Small intestine (tissue), 7 donors: ENCODE measurements at regions not wholly inside any gene's neighbourhood (a gene's known extent, or its start where the extent isn't known, plus 50 kb on each side); places are given as distances from the start of the nearest gene placed in this dataset.

Source experiments
- DNase-seq, 2 donors: peaks; one replicate each; pipeline versions ENCODE4 v3.0.0 to v3.0.0-alpha.2; 2013
- FAIRE-seq: peaks from 2 replicates; lab custom pipeline; 2012; peaks lifted over from hg19 to GRCh38; lab: Jason Lieb, UNC
- H3K27ac ChIP-seq, 3 donors: one replicate each; pipeline ENCODE4 v1.5.1; 2013; ENCODE audit warnings: low read length in 2 of 3, mild to moderate bottlenecking in 2 of 3, control low read depth in 1 of 3, inconsistent platforms in 1 of 3, low read depth in 1 of 3, moderate library complexity in 1 of 3
- H3K27me3 ChIP-seq, 3 donors: one replicate each; pipeline ENCODE4 v1.6.1; 2013; ENCODE audit warnings: low read length in 3 of 3, inconsistent platforms in 1 of 3; ENCODE audit not compliant: control insufficient read depth in 3 of 3, insufficient read depth in 3 of 3
- H3K36me3 ChIP-seq, 3 donors: one replicate each; pipeline ENCODE4 v1.6.1; 2013; ENCODE audit warnings: low read length in 3 of 3, inconsistent platforms in 1 of 3, low read depth in 1 of 3, mild to moderate bottlenecking in 1 of 3, moderate library complexity in 1 of 3; ENCODE audit not compliant: control insufficient read depth in 3 of 3, insufficient read depth in 2 of 3
- H3K4me1 ChIP-seq, 3 donors: one replicate each; pipeline ENCODE4 v1.6.1; 2013; ENCODE audit warnings: low read length in 2 of 3, inconsistent platforms in 1 of 3, low read depth in 1 of 3, mild to moderate bottlenecking in 1 of 3, moderate library complexity in 1 of 3; ENCODE audit not compliant: control insufficient read depth in 3 of 3, insufficient read depth in 2 of 3
- H3K4me3 ChIP-seq, 3 donors: one replicate each; pipeline ENCODE4 v1.5.1; 2013; ENCODE audit warnings: low read length in 3 of 3, control low read depth in 1 of 3, inconsistent platforms in 1 of 3, low read depth in 1 of 3, mild to moderate bottlenecking in 1 of 3, moderate library complexity in 1 of 3
- H3K9me3 ChIP-seq, 2 donors: one replicate each; pipeline ENCODE4 v1.6.1; 2013; ENCODE audit warnings: low read depth in 1 of 2, low read length in 1 of 2; ENCODE audit not compliant: control insufficient read depth in 2 of 2, insufficient read depth in 1 of 2
- WGBS, 3 donors: extraction: QIAGEN DNeasy Blood & Tissue Kit; methylation state at CpG; one replicate each; pipeline ENCODE4 v1.1.7; 2013; 5-methylcytosine and 5-hydroxymethylcytosine counted together
- donor health status: healthy with polysubstance abuse.
- donor health status: control.
- donor health status: control.
- donor health status: Bipolar disorder and iron deficiency.
- donor health status: healthy.

- Histone ChIP-seq H3K4me1 (no peaks in the 10 kb centered on the region), H3K9me3 (no peaks in the 10 kb centered on the region), H3K36me3 (no peaks in the 10 kb centered on the region), H3K4me3 (no peak overlapping the region), H3K27ac (no peak overlapping the region), H3K27me3 (no peaks in the 10 kb centered on the region)
- no peak for FAIRE-seq
- DNase-seq, result no peak
- WGBS, 3 donors, result 88 to 95% (median 95%) methylated on average over 7 of the region's 7 CpGs
These were observed 685.0 kb downstream of the CETN3 start for GRCh38 chr5:89724379-89725095.

GRCh38 chr5:89723907-89724306 is 685.6 kb downstream of the CETN3 start:
- Histone ChIP-seq H3K27ac (no peak overlapping the region), H3K4me3 (no peak overlapping the region), H3K27me3 (no peaks in the 10 kb centered on the region), H3K9me3 (no peaks in the 10 kb centered on the region), H3K4me1 (no peaks in the 10 kb centered on the region), H3K36me3 (no peaks in the 10 kb centered on the region)
- DNase-seq (no peak), FAIRE-seq (no peak)
- WGBS, 3 donors, result 66 to 76% (median 76%) methylated on average over 2 of the region's 2 CpGs

DNA sequence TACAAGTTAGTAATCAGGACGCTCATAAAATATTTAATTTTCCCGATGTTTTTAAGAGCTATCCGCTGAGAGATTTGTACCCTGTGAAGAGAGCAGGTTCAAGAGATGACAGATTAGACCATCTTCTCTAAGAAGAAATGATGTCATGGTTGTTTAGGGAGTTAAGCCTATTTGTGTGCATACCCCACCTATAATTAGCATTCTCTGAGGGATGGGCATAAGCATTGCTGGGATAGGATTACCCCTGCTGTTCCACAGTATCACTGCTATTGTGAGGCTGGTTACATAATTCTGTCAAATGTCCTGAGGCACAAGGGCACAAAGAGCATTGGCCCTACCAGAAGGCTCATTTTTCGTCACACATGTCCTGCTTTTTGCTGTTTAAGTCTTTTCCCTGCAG is 687.0 kb downstream of the CETN3 start:
- no peak for FAIRE-seq
- H3K9me3 ChIP-seq, result no peaks in the 10 kb centered on the region
- no peak overlapping the region for H3K27ac ChIP-seq
- DNase-seq, result no peak
- 51 to 77% (median 56%) methylated on average over 4 of the region's 4 CpGs for WGBS, 3 donors
- no peaks in the 10 kb centered on the region for H3K27me3 ChIP-seq
- no peaks in the 10 kb centered on the region for H3K36me3 ChIP-seq
- no peak overlapping the region for H3K4me3 ChIP-seq
- no peaks in the 10 kb centered on the region for H3K4me1 ChIP-seq

- H3K9me3 ChIP-seq, result no peaks in the 10 kb centered on the region
- DNase-seq (no peak), FAIRE-seq (no peak)
- no peaks in the 10 kb centered on the region for H3K27me3 ChIP-seq
- no peaks in the 10 kb centered on the region for H3K4me1 ChIP-seq
- no peak overlapping the region for H3K27ac ChIP-seq
- no peaks in the 10 kb centered on the region for H3K36me3 ChIP-seq
- H3K4me3 ChIP-seq, result no peak overlapping the region
These were observed 687.6 kb downstream of the CETN3 start for GRCh38 chr5:89721931-89722330.

GRCh38 chr5:89721353-89721752 is 688.2 kb downstream of the CETN3 start:
- Histone ChIP-seq H3K36me3 (no peaks in the 10 kb centered on the region), H3K4me1 (no peaks in the 10 kb centered on the region), H3K27me3 (no peaks in the 10 kb centered on the region), H3K4me3 (no peak overlapping the region), H3K27ac (no peak overlapping the region), H3K9me3 (no peaks in the 10 kb centered on the region)
- 87 to 97% (median 93%) methylated on average over 2 of the region's 2 CpGs for WGBS, 3 donors
- DNase-seq (no peak), FAIRE-seq (no peak)

- Histone ChIP-seq H3K36me3 (no peaks in the 10 kb centered on the region), H3K27me3 (no peaks in the 10 kb centered on the region), H3K9me3 (no peaks in the 10 kb centered on the region), H3K4me1 (no peaks in the 10 kb centered on the region), H3K4me3 (no peak overlapping the region), H3K27ac (no peak overlapping the region)
- 70 to 88% (median 71%) methylated on average over 3 of the region's 3 CpGs for WGBS, 3 donors
- FAIRE-seq, result no peak
- DNase-seq, result no peak
These were observed 697.3 kb downstream of the CETN3 start for GRCh38 chr5:89712134-89712700.

DNA sequence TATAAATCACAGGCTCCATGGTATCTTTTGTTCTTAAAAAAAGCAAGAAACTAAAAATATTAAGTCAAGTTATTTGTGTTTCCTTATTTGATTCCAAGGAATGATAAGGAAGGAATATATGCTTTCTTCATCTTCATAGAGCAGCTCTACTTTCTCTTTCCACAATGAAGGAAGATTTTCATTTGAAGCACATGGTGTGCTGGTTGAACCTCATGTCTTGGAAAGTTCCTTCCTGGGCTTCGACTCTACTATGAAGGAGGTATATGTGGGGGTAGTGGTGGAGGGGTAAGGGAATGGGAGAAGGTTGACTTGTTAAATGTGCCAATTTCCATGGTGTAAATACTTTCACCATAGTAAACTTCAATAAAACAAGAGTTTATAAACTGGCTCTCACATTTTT is 698.0 kb downstream of the CETN3 start:
- Histone ChIP-seq H3K9me3 (no peaks in the 10 kb centered on the region), H3K27me3 (no peaks in the 10 kb centered on the region), H3K4me3 (no peak overlapping the region), H3K27ac (no peak overlapping the region), H3K4me1 (no peaks in the 10 kb centered on the region), H3K36me3 (no peaks in the 10 kb centered on the region)
- DNase-seq, result no peak
- FAIRE-seq, result no peak
- 85 to 95% (median 89%) methylated on average over 1 of the region's 1 CpG for WGBS, 3 donors

DNA sequence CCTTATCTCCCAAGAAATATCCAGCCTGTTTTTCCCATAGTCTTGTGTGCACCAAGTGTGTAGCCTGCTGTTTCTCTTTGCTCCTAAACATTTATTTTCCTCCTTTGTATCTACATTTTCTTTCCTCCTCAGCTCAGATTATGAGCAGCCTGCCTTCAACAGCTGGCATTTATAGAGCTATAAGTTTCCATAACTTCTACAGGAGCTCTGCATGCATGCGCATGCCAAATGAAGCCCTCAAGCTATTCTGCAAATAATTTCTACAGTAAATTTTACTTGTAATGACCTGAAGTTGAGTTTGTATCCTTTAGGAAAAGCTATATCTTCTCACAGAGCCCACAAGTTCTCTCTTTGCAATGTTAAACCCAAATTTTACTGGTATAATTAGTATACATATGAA is 699.5 kb downstream of the CETN3 start:
- Histone ChIP-seq H3K4me1 (no peaks in the 10 kb centered on the region), H3K9me3 (no peaks in the 10 kb centered on the region), H3K27ac (no peak overlapping the region), H3K27me3 (no peaks in the 10 kb centered on the region), H3K4me3 (no peak overlapping the region), H3K36me3 (no peaks in the 10 kb centered on the region)
- FAIRE-seq (no peak), DNase-seq (no peak)
- 97 to 100% (median 97%) methylated on average over 1 of the region's 1 CpG for WGBS, 3 donors

DNA sequence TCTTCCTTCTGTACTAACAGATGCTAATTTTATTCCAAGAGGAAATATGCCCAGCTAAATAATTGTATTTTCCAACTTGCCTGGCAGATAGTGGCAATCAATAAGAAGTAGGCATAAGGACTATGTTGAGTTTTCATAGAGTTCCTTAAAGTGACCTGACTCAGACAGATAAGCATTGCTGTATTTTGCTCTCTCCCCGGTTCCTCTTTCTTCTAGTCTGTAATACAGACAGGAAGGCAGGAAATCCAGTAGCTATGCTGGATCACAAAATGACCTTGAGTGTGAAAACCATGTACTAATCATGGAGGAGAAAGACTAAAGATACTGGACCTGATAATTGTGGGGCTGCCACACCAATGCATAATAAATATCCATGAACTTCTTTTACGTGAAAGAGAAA is 701.7 kb downstream of the CETN3 start:
- FAIRE-seq (no peak), DNase-seq (no peak)
- no peaks in the 10 kb centered on the region for H3K9me3 ChIP-seq
- H3K4me1 ChIP-seq, result no peaks in the 10 kb centered on the region
- 59 to 68% (median 63%) methylated on average over 2 of the region's 2 CpGs for WGBS, 3 donors
- no peak overlapping the region for H3K27ac ChIP-seq
- no peaks in the 10 kb centered on the region for H3K27me3 ChIP-seq
- H3K36me3 ChIP-seq, result no peaks in the 10 kb centered on the region
- H3K4me3 ChIP-seq, result no peak overlapping the region
